HG02759 (cell line): ENCODE measurements at regions not wholly inside any gene's neighbourhood (a gene's known extent, or its start where the extent isn't known, plus 50 kb on each side); places are given as distances from the start of the nearest gene placed in this dataset.
A peak's percentile ranks its signal among the peaks of the same experiment; 100 is the strongest.
"Not testable (repeated sequence)": the region's sequence is repeated elsewhere in the genome, so short reads cannot be mapped to it uniquely, and the experiment has no call there.

Source experiments
- ATAC-seq: cut with Tn5 transposase; IDR thresholded peaks from one replicate; pipeline ENCODE4 v1.9.1; 2021; ENCODE audit warnings: mild to moderate bottlenecking, moderate library complexity; ENCODE audit not compliant: unreplicated experiment

GRCh38 chr6:95848717-95849116 is 167.1 kb upstream of the FUT9 start:
- ATAC-seq, result no peak

GRCh38 chr6:95856876-95857364 is 158.9 kb upstream of the FUT9 start:
- ATAC-seq, result no peak

GRCh38 chr6:95865857-95866256 is 149.9 kb upstream of the FUT9 start:
- no peak for ATAC-seq

GRCh38 chr6:95866732-95867131 is 149.0 kb upstream of the FUT9 start:
- ATAC-seq, result no peak

- ATAC-seq, result no peak
These were observed 148.6 kb upstream of the FUT9 start for GRCh38 chr6:95867205-95867604.

- no peak for ATAC-seq
These were observed 138.3 kb upstream of the FUT9 start for GRCh38 chr6:95877480-95877879.

- ATAC-seq, result no peak
These were observed 135.9 kb upstream of the FUT9 start for GRCh38 chr6:95879856-95880255.

GRCh38 chr6:95882371-95882770 is 133.4 kb upstream of the FUT9 start:
- no peak for ATAC-seq

- ATAC-seq, result not testable (repeated sequence)
These were observed 127.1 kb upstream of the FUT9 start for GRCh38 chr6:95888711-95889110.

- no peak for ATAC-seq
These were observed 110.6 kb upstream of the FUT9 start for GRCh38 chr6:95905132-95905531.

GRCh38 chr6:95917034-95917433 is 98.7 kb upstream of the FUT9 start:
- ATAC-seq, result no peak

GRCh38 chr6:95923518-95923917 is 92.3 kb upstream of the FUT9 start:
- peak; percentile 69 for ATAC-seq

- no peak for ATAC-seq
These were observed 80.0 kb upstream of the FUT9 start for GRCh38 chr6:95935736-95936135.

GRCh38 chr6:95946906-95947305 is 68.9 kb upstream of the FUT9 start:
- no peak for ATAC-seq

GRCh38 chr6:95948324-95948723 is 67.5 kb upstream of the FUT9 start:
- ATAC-seq, result no peak

GRCh38 chr6:95949985-95950384 is 65.8 kb upstream of the FUT9 start:
- no peak for ATAC-seq

GRCh38 chr6:95958686-95959085 is 57.1 kb upstream of the FUT9 start:
- no peak for ATAC-seq

GRCh38 chr6:95959261-95959660 is 56.5 kb upstream of the FUT9 start:
- no peak for ATAC-seq
